Activated T-cell treated with anti-CD3 and anti-CD28 coated beads for 48 hours (primary cell): ENCODE measurements at regions not wholly inside any gene's neighbourhood (a gene's known extent, or its start where the extent isn't known, plus 50 kb on each side); places are given as distances from the start of the nearest gene placed in this dataset.

Experiments
- DNase-seq: peaks from one replicate; pipeline ENCODE4 v3.0.0-alpha.2; 2020; ENCODE audit warnings: low read depth

DNA sequence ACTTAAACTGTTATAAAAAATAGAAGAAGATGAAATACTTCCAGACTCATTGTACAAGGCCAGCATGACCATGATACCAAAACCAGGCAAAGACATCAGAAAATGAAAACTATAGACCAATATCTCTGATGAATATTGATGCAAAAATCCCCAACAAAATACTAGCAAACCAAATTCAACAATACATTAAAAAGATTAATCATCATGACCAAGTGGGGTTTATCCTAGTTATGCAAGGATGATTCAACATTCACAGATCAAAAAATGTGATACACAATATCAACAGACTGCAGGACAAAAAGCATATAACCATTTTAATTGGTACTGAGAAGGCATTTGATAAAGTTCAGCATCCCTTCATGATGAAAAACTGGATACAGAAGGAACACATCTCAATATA lies 824.5 kb upstream of the RAG2 start:
- no peak for DNase-seq

DNA sequence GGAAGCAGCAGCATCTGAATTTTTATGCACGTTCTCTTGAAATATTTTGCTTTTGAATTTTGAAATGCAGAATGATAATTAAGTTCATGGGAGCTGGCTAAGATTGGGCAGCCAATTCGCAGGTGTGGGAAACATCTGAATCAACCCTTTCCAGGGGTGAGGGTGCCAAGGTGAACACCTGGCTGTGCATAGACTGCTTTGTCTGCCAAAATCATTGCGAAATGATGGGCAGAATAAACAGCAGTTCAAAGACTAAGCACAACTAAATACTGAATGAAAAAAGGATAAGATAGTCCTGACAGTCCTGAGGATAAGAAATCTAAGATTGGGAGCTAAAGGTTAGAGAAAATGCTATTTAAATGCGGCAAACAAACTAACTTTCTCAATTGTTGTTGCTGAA lies 813.3 kb upstream of the RAG2 start:
- DNase-seq = no peak

DNA sequence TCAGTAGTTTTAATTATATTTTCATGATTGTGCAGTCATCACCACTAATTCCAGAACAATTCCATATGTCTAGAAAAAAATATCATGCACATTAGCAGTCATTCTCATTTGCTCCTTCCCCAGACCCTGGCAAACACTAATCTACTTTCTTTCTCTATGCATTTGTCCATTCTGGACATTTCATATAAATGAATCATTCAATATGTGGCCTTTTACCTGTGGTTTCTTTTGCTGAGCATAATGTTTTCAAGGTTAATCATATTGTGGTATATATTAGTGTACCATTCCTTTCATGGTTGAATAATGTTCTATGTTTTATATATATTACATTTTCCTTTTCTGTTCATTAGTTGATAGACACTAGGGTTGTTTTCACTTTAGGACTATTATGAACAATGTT lies 811.1 kb upstream of the RAG2 start:
- DNase-seq = no peak

DNA sequence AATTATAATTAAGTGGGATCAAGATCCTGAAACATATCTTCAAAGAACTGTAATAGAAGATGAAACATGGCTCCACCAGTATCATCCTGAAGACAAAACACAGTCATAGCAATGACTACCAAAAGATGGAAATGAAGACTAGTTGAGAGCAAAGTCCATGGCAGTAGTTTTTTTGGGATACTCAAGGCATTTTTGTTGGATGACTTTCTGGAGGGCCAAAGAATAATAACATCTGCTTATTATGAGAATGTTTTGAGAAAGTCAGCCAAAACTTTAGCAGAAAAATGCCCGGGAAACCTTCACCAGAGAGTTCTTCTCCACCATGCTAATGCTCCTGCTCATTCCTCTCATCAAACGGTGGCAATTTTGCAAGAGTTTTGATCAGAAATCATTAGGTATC lies 809.4 kb upstream of the RAG2 start:
- DNase-seq = no peak

DNA sequence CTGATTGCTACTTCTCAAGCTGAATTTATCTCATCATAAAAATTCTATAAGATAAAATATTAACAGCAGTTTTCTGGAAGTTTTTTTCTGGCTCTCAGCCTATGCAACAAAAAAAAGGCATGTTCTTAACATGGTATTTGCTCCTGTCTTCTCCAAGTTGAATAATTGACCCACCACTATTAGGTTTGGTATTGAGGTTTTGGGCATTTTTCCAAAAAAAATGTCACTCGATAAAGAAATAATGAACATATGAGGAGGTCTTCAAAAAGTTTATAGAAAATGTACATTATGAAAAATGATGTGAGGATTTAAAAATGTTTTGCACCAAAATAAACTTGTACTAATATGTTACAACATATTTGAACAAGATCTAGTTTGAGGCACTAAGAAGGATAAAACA lies 808.6 kb upstream of the RAG2 start:
- no peak for DNase-seq

DNA sequence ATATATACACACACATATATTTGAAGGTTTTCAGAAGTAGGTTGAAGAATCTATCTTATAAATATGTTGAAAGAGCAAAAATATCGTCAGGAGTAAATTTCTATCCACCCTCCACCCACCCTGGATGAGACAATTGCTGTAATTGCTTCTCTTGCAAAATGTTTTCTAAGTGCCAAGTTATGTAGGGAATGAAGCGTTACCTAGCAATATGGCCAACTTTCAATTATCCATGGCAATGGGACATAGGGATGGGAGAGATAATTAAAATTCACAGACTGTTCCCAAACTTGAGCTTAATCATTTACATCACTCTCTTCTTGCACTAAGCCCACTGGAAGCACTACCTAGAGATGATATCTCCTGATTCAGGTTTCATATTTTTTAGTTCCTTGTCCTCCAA lies 806.2 kb upstream of the RAG2 start:
- no peak for DNase-seq

DNA sequence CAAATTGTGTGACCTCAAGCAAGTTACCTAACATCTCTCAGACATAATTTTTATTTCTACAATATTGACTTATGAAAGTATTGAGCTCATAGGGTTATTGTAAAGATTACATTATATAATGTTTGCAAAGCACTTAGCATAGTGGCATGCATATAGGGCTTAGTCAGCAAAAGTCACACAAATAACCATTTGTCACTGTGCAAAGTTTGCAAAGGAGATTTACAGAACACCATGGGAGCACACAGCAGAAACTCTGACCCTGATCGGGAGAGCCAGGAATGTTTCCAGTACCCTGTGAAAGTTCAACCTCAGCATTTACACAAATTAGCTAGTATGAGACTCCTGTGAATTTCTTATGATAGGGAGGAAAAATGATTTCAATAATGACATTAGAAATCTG lies 804.6 kb upstream of the RAG2 start:
- no peak for DNase-seq

DNA sequence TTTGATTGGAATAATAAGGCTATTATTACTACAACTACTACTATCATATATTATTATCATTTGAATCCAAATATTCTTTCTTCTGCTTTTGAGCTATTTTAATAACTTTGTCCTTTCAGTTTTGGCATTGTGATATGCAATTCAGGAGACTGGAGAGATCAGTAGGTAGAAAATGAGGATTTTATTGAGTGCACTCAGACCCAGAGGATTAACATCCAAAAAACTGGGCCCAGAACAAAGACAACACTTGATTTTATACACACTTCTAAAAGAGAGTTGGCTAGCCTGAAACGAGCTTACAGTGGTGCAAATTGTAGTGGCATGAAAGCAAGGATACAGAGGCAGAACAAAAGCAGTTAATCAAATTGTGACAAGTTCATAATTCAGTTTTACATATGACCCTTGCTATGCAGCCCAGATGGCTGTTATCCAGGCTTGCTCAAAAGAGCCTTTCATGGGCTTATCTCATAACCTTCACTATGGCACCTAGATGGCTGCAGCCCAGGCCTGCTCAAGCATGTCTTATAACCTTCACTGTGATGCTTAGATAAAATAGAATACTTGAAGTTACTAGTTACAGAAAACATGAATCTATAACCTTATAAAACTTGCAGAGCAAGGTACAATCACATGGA lies 796.3 kb upstream of the RAG2 start:
- no peak for DNase-seq

DNA sequence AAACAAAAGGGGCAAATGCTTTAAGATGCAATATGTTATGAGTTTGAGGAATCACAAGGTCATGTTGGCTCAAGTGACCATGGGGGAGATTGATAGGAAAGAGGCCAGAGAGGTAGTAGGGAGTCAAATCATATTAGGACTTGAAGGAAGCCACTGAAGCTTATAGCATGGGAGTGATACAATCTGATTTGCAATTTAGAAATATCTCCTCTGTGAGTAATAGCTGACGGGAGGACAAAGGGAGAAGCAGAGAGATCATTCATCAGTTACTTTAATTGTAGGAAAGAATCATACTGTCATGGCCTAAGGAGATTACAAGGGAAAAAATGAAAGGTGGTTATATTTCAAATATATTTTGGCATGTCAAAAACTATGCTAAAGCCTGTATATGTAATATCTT lies 793.6 kb upstream of the RAG2 start:
- no peak for DNase-seq

DNA sequence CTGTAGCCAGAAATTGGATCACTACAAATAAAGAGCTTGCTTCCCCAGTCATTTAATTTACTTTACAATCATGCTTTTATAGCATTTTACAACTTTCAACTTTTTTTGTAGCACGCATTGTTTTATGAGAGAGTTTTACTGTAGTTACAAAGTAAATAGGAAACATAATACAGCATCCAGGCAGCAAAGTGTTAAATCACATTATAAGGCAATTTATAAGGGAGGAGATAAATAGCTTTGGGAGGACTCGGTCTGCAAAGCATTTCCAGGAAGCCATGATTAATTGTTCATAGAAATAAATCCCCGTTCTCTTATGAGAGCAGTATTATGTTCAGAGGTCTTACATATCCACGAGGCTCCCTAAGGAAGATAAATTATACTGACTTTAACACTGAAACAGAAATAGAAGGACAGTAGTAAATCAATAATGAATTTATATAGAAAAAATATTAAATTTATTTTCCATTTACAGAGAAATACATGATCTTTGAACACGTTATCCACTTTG lies 792.6 kb upstream of the RAG2 start:
- DNase-seq = no peak

DNA sequence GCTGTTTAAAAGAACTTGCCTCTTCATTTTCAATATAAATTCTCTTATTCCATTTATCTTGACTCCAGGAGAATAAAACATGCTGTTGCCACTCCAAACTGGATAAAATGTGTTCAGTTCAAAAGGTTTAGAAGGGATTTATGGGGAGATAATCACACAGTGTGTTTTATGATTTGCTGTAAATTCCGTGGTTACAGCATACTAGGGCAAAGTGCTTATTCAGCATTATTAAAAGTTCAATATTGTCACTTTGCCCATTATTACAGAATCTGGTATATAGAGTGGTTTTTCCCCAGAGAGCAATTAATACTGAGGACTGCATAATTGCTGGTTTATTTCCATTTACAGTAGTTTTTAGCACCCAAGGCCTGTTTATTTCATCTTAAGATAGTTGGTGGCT lies 780.9 kb upstream of the RAG2 start:
- DNase-seq = no peak

DNA sequence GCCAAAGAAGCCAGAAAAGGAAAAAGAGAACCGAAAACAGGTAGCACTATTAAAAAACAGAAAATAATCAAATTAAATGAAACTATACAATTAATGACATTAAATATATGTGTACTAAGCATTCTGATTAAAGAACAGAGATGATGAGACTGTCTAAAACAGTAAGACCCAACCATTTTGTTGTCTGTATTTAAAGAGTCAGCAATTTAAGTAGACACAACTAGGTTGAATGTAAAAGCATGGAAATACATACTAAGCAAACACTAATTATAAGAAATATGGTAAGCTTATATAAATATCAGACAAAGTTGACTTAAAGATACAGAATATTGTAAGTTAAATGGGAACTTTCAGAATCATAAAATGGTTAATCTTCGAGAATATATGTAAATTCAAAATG lies 774.6 kb upstream of the RAG2 start:
- no peak for DNase-seq

DNA sequence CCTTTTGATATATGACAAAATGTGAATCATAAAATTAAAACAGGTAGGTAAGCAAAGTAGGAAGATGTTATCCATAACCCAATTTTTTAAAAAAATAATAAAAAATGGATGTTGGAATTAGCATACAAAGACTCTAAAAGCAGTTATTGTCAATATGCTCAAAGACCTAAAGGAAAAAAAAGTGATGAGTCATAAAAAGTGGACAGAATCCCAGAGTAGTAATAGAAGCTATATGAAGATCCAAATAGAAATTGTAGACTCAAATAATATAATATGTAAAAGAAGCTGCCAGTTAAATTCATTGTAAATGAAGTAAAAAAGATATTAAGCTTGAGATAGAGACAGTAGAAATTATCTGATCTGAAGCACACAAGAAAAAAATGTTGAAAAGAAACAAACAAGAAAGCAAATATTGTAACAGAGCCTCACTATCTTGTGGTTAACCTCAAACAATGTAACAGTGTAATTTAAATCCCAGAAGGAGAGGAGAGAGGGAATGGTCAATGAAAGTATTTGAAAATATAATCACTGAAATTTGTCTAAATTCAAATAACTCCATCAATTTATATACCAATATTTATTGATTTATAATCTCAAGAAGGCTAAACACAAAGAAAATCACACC lies 773.4 kb upstream of the RAG2 start:
- no peak for DNase-seq

DNA sequence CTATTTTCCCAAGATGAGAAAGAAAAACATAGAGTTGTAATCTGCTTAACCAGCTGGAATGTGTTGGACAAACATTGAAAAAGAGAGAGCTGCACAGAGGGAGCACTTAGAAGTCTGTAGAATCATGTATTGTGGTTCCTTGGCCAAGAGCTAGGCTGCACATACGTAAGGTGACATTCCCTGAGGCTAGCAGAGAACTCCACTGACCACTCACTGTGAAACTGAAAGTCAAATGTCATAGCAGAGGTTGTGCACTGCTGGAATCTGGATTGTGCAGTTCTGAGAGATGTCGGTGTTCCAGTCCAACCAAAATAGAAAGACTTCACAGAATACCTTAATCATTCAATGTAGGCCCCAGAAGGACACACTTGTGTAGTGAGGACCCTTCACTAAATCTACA lies 772.8 kb upstream of the RAG2 start:
- DNase-seq = no peak

DNA sequence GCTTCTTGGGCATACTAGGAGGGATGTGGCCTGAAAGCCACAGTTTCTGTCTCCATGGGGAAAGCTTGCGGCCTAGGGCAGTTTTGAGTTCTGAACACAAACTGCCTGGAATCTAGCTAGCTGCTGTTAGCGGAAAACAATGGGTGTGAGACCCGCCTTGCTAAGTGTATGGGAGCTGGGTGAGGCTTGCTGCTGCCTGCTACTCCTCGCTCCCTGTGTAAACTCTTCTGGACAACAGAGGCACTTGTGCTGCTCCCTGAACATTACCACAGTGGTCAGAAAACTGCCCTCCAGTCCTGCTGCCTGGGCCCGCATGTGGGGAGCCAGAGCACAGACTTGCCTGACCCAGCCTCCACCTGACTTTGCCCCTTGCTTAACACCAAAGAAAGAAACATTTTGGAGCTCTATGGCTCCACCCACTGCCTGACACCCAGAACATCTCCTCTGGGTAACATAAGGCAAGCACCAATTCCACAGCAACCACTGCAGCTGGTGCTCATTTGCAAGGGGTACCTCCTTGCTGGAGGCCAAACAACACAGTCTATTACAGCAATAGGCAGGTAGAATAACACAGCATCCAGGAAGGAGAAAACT lies 766.3 kb upstream of the RAG2 start:
- DNase-seq = no peak

DNA sequence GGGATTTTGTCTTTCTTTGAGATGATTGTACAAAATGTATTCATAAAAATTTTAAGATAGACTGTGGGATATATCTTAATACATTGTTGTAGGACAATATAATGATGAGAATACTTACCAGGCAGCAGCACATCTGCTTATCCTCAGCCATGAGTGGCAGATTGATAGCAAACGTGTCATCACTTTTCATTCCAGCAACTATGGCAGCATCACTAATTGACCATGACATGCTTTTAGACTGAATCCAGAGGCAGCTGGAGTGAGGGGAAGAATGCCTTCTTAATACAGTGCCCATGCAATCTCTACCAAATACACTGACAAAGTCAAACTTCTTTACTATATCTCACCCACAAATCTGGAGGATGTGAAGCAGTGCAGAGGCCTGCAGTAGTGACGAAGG lies 755.2 kb upstream of the RAG2 start:
- DNase-seq = no peak

DNA sequence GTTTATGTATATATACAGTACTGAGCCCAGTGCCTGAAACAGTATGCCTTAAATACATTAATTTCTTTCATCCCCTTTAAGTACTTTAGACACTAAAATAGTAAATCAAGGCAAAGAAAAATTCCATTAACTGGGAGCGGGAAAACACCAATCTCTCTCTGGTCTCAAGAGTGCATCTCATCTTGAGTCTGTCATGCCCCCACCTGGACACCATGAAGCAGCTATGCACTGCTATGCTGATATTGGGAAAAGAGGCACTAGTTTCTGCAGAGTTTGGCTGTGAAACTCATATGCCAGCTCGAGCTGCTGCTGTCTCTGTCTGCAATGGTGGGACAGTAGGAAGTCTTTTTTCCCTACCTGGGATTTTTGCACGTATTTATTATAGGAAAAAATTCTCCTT lies 754.4 kb upstream of the RAG2 start:
- no peak for DNase-seq

DNA sequence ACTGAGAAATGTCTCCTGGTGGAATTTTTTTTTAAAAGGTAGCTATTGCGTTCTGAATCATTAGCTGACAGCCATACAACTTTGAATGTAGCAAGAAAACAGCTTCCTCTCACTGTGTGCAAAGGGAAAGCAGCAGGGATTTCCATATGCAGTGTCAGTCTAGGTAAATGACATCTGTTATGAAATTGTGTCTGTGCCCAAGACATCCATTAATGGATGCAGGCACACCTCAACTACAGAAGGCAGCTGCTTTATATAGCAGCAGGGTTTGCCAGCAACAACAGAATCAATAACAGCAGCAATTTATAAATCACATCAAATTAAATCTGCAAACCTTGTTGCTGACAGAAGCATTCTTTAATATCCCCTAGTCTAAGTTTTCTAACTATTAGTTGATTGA lies 745.3 kb upstream of the RAG2 start:
- no peak for DNase-seq

DNA sequence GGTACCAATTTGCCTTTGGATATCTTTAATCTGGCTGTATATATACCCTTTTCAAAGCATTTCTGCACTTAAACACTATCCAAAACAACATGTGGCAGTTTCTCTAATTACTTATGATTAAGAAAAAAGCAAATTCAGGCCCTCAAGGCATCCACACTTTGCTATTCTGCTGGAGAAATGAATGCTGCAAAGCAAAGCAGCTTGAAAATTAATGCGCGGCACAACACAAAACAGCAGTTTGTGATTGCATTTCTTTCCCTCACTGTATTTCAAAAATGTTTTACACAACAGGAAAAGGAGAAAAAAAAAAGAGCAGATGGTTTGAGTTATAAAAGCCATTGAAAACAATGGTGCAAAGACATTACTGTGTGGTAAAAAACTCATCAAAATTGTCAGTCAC lies 738.4 kb upstream of the RAG2 start:
- no peak for DNase-seq

DNA sequence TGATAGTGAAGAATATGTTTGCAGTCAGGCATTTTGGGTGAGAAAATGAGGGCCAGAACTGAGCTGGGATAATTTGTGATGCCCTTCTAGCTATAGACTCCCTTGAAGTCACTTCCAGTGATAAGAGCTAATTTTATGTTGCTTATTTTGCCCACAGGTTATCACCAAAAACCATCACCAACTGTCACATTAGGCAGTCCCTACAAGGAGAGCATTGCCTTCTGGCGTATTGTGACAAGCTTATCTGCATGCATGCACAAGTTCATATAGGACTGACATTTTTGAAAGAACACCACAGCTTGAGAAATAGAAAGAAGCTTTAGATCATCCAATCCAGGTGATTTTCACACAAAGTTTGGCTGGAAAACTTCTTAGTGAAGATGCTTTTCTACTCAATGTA lies 735.3 kb upstream of the RAG2 start:
- no peak for DNase-seq

DNA sequence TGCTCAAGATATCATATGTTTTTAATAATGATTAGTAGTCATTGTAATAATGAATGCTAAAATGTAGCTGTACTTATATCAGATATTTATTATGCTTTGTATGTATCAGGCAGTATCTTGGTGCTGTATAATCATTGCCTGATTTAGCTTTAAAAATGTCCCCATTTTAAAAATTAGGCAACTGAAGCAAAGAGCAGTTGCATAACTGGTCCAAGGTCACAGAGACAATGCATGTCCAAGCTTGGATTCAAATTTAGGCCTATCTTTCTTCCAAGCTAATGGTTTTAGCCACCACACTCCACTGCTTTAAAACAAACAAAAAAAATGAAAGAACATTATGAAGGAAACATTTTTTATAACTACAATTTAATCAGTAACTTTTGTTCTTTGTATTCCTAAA lies 725.8 kb upstream of the RAG2 start:
- DNase-seq = no peak

DNA sequence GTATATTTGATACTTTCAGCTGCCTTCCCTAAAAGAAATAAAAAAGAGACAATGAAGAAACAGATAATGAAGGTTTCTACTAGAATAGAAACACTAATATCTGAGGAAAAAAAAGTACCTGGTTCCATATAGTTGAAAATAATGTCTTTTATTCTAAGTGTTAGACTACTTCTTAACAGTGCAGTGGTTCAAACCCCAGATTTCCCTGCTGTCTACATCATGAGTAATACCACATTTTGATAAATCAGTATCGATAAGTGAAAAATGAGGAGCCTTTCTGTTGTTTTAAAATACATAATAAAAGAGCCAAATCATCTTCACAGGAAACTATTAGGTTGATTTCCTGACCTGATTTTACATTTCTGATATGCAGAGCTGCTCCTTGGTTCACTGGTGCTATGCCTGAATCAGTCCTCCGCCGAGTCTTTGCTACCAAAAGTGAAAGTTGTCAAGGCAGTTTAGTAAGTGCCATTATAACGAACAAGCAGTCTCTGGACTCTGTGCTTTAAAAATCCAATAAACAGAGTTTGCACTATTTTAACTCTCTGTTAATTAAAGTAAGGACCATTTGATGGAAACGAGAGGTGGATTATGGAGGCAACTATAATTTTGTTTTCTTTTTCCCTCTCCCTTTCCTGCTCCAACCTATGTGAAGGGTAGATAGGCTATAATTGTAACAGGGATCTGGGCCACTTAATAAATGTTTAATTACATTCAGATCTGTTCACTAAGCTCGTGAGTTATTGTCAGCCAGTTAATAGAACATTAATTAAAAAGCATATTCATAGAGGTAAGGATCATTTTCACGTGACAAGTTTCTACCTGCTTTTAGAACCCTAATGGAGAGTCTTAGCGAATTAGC lies 724.5 kb upstream of the RAG2 start:
- no peak for DNase-seq

DNA sequence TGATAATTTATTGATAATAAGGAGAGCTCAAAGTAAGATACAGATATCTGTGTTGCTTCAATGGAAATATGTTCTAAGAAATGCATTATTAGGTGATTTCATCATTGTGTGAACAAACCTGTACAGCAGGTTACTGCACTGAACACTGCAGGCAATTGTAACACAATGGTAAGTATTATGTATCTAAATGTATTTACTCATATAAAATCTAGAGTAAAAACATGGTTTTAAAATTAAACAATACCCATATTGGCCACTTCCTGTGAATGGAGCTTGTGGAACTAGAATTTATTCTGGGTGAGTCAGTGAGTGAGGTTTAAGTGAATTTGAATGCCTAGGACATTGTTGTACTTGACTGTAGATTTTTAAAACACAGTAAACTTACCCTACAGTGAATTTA lies 722.9 kb upstream of the RAG2 start:
- DNase-seq = no peak
